HG02938 (cell line): ENCODE measurements at regions not wholly inside any gene's neighbourhood (a gene's known extent, or its start where the extent isn't known, plus 50 kb on each side); places are given as distances from the start of the nearest gene placed in this dataset.

Experiments used
- ATAC-seq: cut with Tn5 transposase; IDR thresholded peaks from one replicate; pipeline ENCODE4 v1.9.1; 2021; ENCODE audit warnings: mild to moderate bottlenecking, moderate library complexity; ENCODE audit not compliant: unreplicated experiment

DNA sequence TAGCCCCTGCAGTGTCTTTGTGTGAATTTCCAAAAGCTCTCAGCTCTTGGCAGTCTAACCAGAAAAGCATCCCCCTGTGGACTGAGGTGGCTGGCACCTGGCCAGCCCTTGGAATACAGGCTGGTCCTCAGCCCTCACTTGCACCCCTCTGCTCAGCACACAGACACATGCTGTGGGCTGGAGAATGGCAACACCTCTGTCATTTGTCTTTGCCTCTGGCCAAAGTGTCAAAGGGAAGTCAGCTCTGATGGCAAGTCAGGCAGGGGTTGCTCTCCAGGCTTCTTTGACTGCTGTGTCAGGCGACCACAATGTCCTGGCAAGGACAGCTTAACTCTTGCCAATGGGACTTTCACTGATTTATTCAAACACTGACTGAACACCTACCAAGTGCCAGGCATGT, 724.8 kb downstream of the INHBA start:
- ATAC-seq: no peak

DNA sequence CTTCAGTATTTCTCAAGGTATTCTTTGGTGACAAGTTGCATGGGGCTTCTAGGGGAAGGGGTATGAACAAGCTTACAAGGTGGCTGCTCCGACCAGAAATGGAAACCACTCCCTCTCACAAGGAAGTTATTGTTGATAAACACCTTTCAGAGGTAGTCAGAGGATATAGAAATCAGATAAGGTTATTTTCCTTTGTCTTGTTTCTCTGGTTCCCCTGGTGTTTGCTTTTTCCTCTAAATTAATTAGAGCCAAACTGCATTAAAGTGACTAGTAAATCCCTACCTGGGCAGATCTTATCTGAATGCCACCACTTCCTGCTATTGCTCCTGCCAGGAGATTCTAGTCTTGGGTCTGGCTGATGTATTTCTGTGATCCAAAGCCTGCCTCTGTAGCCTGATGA, 725.4 kb downstream of the INHBA start:
- no peak for ATAC-seq

DNA sequence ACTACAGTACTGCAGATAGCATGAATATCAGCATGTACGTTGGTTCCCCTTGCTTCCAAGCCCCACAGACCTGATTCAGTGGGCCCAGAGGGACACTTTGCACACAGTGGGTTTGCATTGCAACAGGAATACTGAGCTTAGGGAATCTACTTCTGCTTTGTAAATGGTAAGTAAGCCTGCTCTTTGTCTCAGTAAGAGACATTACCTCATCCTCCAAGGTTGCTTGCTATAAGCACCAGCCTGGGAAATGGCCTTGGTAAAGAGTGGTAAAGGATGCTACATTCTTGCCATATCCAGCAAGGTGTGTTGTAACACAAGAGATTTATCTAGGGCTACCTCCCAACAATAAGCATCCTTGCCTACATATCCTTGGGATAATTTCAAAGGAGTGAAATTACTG, 730.5 kb downstream of the INHBA start:
- ATAC-seq: no peak

DNA sequence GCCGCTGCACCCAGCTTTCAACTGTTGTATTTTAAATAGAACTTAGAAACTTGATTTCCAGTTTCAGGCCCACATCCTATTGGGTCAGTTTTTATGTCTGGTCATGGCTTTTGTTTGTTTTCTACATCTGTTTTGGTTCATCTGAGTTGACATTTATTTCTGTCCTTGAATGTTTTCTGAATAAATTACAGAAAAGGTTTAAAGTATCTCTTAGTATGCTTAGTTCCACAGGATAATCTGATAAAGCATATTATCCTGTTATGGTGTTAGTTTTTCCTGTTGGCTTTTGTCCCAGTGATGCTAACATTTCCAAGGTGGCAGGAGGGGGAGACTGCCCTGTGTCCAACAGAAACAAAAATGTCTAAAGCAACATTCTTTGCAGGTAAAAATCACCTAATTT, 733.2 kb downstream of the INHBA start:
- ATAC-seq: no peak

DNA sequence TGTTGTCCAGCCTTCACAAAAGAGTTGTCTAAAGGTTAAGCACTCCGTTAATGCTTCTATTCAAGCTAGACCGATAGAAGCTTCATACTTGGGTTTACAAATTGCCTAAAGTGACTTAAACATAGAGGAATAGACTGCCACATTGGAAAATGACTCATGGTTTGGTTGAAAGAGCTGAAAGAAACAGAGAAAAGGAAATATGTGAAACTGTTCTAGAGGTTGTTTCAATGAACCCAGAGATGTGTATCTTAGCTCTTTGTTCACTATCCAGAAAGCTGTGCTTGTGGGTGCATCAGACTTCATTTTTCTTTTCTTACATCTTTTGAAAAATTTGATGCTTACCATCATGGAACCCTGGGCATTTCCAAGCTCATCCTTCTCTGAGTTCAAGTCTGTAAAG, 736.2 kb downstream of the INHBA start:
- no peak for ATAC-seq

DNA sequence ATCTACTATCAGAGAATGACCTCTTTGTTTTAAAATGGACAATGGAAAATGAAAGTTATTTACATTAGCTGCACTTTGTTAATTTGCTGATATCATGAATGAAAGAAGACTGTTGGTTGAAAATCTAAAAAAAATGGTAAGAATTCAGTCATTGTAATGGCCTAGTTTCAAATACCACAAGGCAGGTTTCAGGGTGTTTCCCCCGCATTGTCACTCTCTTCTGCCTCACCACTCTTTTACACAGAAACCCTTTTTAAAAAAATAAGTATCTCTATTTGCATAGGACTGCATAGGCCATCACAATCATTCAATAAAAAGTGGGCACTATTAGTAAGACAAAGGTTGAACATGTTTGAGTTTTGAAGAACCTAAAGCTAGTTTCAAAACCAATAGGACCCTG, 737.1 kb downstream of the INHBA start:
- ATAC-seq: peak; percentile 85

DNA sequence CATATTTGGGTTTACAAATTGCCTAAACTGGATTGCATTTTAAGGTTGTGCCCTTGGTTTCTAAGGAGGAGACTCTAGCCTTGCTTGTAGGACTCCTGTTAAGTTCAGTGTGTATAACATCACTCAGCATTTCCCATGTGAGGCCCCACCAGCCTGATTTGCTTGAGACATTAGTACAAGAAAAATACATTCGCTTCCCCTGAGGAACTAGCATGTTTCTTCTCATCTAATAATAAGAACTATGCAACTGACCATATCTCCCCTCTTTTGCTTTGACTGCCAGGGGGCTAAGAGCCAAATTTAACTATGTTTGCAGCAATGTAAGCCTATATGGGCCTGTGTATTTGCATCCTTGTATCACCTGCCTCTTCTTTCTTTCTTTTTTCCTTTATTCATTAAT, 737.9 kb downstream of the INHBA start:
- ATAC-seq: no peak

DNA sequence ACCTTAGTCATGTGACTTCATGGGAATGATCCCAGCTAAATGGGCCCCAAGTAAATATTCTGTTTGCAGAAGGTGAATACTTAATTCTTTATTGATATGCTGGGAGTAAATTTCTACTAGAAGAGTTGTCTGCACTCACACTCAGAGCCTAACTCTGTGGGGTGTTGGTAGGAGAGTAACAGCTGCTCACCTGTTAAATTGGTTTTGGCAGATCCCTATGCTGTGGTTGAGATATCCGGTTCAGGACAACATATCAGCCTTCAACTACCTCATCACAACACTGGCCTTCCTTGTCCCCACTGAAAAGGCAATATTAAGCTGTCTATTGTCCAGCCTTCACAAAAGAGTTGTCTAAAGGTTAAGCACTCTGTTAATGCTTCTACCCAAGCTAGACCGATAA, 738.3 kb downstream of the INHBA start:
- ATAC-seq: no peak

DNA sequence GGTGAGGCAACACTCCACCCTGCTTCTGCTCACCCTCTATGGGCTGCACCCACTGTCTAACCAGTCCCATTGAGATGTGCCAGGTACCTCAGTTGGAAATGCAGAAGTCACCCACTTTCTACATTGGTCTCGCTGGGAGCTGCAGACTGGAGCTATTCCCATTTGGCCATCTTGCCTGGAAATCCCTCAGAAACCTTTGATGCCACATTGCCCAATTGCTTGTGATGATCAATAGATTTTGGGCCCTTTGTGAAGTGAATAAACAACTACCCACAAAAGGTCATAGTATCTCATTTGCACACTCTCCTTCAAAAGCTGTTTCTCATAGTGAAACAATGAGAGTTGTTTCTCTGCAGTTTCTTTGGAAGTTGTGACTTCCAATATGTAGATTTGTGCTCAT, 742.9 kb downstream of the INHBA start:
- ATAC-seq: no peak

DNA sequence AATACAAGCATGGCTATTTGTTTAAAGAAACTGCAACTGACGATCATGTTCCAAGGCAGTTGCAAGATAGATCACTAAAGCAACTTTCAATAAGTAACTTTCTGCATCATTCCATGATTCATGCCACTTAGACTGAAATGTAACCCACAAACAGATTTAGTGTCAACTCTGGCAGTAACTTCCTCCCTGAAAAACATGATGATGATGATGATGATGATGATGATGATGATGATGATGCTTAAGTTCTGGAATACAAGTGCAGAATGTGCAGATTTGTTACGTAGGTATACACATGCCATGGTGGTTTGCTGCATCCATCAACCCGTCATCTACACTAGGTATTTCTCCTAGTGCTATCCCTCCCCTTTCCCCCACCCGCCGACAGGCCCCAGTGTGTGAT, 754.7 kb downstream of the INHBA start:
- no peak for ATAC-seq

DNA sequence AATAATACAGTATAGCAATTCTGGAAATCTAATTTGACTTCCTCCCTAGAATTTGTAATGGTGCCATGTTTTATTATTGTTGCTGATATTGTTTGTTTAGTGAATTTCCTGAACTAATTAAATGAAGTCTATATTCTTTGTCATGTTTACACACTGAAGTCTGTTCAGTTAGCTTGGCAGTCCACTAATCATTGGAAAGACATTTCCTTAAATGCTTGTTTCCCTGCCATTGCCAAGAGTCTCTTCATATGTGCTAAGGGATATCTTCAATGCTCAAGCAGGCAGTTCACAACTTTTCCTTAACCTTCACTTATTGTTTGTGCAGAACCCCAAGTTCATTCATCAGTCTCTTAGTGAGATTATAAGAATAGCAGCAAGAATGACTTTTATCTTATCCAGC, 755.3 kb downstream of the INHBA start:
- no peak for ATAC-seq

DNA sequence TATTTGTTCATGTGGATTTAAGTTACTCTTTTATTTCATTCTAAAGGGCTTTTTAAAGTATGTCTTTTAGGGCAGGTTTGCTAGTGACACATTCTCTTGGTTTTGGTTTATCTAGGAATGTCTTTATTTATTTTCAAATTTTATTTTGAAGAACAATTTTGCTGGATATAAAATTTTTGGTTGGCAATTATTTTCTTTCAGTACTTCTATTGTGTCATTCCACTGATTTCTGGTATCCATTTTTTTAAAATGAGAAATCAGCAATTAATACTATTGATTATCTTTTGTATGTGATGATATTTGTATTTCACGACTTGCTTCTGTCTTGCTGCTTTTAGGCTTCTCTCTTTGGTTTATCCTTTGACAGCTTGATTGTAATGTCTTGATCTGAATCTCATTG, 756.3 kb downstream of the INHBA start:
- ATAC-seq: no peak

DNA sequence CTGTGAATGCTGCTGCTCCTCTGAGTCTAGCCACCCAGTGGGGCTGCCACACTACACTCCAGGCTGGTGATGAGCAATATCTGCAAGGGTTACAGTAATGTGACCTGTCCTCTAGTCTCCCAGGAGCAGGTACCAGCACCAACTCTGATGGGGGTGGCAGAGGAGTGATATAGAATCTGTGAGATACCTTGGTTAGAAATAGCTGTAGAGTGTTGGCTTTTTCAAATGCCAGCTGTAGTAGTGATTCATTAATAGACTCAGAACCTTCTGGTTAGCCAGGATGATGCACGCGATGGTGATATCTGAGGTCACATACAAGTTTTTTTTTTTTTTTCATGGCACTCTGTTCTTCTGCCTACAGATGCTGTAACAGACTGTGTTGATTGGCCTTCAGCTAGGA, 757.1 kb downstream of the INHBA start:
- no peak for ATAC-seq

DNA sequence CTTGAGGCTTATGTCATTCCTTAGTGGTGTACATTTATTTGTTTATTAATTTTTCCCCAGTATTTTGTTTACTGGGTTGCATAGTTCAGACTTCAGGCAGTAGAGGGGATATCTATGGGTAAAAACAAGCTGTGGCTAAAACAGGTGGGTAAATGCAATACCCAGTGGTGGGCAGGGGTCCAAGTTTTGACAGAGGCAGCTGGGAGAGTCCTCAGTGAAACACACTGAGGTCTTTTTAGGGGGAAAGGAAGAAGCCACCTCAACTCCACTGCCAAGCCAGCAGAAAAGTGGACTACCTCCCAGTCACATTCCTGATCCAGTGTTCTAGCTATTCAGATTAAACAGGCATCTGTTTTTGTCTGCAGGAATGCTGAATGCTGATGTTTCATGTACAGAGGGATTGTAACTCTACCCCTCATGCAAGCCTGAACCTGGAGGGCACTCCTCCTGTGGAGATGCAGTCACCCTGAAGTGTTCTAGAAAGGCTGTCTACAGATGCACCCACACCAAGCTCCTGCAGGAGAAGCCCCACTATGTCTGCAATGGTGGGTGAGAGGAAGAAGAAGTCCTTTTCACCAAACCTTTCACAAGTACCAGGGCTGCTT, 757.8 kb downstream of the INHBA start:
- no peak for ATAC-seq

DNA sequence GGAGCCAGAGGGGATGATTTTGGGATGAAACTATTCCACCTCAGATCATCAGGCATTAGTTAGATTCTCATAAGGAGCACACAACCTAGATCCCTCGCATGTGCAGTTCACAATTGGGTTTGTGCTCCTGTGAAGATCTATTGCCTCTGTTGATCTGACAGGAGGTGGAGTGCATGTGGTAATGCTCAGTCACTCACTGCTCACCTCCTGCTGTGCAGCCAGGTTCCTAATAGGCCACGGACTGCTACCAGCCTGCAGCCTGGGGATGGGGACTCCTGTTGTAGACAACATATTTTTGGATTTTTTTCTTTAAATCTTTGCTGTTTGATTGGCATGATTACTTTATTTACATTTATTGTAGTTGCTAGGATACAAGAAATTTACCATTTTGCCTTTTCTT, 765.0 kb downstream of the INHBA start:
- ATAC-seq: no peak

DNA sequence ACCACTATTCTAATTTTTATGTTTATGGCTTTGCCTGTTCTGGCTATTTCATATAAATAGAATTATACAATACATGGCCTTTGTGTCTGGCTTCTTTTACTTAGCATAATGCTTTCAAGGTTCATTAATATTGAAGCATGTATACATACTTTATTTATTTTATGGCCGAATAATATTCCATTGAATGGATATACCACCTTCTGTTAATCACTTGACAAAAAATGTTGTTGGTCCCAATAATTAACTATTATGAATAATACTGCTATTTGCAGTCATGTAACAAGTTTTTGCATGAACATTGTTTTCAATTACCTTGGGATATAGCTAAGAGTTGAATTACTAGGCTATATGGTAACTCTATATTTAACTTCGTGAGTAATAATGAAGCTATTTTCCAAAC, 767.5 kb downstream of the INHBA start:
- no peak for ATAC-seq

DNA sequence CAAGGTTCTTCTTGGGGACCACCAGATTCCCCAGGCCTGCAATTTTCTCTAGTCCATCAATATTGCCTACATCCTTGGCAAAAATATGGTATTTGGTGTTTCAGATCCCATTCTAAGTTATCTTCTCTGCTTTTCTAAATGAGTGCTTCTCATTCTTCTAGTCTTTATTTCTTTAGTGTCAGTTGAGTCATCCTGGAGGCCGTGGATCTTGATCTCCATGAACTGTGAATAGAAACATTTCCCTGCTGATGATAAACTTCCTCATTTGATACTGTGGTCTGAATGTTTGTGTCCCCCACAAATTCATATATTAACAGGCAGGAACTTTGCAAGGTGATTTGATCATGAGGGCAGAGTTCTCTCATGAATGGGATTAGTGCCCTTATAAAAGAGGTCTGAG, 779.3 kb downstream of the INHBA start:
- no peak for ATAC-seq

DNA sequence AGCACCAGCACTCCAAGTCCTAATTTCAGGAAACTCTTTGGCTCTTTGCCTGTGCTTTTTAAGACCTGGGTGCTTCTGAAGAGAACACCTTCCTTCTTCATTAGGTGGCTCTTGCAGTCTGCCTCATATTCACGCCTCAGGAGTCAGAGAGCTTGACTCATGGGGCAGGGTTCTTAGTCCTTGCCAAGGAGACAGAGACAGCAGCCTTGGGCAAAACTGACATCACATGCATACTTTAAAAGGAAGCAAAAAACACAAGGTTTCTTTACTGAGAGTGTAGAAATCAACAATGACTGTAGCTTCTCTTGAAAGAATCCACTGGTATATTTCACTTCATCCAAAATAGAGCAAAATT, 780.6 kb downstream of the INHBA start:
- no peak for ATAC-seq

DNA sequence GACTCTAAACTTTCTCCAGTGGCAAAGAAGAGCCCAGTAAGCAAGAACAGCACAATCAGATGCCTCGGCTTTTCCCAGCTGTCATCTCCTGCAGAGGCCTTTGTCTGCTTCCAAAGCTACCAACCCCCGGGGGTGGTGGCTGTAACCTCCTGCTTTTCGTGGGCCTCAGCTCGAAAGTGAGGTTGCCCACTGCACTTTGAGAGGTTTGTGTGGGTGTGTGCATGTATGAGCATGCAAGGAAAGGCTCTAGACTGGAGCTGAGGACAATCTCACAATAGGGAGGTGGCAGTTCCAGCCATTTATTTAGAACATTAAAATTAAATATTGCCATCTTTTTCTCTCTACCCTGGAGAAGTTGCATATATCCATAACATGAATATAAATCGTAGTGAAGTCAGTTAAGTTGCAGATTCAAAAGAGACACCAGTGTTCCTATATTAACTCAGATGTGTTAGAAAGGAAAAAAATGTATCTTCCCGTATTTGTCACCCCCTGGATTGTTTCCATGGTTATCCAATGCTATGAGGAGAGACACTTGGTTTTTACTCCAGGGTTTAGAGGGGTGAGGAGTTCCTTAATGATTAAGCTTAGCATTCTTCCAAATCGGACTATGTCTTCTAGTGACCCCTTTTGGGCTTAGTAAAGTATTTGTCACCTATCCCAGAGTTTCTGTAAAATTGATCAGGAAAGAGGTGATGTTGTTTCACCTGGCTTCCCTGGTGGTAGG, 781.1 kb downstream of the INHBA start:
- ATAC-seq: no peak

DNA sequence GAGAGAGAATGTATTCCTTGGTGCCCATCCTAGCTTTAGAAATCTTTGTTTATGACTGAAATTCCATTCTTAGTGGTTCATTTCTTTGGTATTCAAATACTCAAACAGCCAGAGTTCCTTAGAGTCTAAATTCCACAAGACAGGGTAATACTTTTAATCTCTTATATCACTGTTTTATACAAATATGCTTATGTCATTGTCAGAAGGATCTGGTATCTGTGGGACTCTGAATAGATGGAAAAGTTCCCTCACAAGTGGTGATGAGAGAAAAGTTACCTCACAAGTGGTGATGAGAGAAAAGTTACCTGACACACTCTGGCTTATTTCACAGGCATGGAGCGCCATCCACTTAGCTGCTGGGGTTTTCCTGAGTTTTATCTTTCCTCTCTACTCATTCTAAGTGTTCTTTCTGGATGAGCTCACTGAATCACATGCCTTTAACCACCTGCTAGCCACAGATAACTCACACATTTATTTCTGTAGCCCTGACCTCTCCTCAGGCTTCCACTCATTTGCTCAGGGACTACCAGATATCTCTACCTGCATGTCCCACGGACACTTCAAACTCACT, 784.0 kb downstream of the SUGCT start:
- no peak for ATAC-seq

DNA sequence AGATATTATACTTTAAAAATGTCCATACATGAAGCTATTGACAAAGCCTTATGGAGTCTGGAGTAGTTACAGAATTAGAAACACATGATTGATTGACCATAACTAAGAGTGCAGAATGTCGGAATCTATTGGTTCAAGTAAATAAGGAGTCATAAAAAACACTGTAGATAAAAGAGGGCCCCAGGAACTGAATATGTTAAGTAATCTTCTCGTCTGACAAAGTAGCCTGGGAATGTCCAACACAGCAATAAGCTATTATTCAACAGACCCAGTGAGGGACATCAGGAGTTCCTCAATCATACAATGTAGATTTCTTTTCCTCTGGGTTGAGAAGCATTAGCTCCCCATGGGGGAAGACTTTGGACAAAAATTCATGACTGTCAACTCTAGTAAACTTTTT, 782.0 kb downstream of the SUGCT start:
- ATAC-seq: no peak

DNA sequence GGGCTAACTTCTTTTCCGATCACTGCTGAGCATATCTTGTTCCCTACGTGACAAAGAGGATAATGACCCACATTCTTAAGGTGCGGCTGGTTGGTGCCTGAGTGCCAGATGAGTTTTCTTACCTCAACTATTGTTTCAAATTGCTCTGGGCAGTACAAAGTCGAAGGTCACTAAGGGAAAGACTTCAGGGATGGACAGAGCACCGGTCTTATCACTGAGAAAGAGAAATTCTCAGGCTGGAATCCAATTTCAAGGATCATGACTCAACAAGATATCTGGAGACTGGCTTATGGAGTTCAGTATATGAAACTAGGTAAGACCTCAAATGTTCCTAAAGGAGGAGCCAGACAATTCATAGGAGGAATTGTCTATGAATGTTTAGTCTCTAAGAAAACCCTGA, 780.3 kb downstream of the SUGCT start:
- no peak for ATAC-seq
